ENCODE measurements at regions not wholly inside any gene's neighbourhood (a gene's known extent, or its start where the extent isn't known, plus 50 kb on each side); places are given as distances from the start of the nearest gene placed in this dataset.

GRCh38 chr3:11095932-11096265 is 58.4 kb upstream of the HRH1 start:
- Mint-ChIP-seq H3K9me3 (no peaks in the 10 kb centered on the region), H3K27ac (peak overlapping the region; percentile 91), H3K36me3 (ENCODE audit: low read depth) (no peaks in the 10 kb centered on the region), H3K27me3 (ENCODE audit: insufficient read depth) (no peaks in the 10 kb centered on the region; the same call in none of the 2 replicates), H3K4me3 (peak overlapping the region; percentile 89), H3K4me1 (ENCODE audit: low read depth) (peaks cover 32% of the 10 kb centered on the region)
- DNase-seq = no peak
- peak; percentile 40; the same call in 1 of the 2 replicates for TF ChIP-seq CTCF (IDR thresholded peaks at IDR 0.05)

GRCh38 chr3:11096266-11097139 is 57.8 kb upstream of the HRH1 start:
- H3K9me3 Mint-ChIP-seq = no peaks in the 10 kb centered on the region
- peak overlapping the region; percentile 89 for H3K4me3 Mint-ChIP-seq
- H3K36me3 Mint-ChIP-seq (ENCODE audit: low read depth) = no peaks in the 10 kb centered on the region
- TF ChIP-seq CTCF (IDR thresholded peaks at IDR 0.05) = no peak
- DNase-seq = peak; percentile 79
- peak overlapping the region; percentile 91 for H3K27ac Mint-ChIP-seq
- peaks cover 27% of the 10 kb centered on the region for H3K4me1 Mint-ChIP-seq (ENCODE audit: low read depth)
- no peaks in the 10 kb centered on the region; the same call in 1 of the 2 replicates for H3K27me3 Mint-ChIP-seq (ENCODE audit: insufficient read depth)

- H3K9me3 Mint-ChIP-seq = peaks cover 17% of the 10 kb centered on the region
- no peaks in the 10 kb centered on the region; the same call in 1 of the 2 replicates for H3K27me3 Mint-ChIP-seq (ENCODE audit: insufficient read depth)
- H3K27ac Mint-ChIP-seq = no peak overlapping the region
- no peak for DNase-seq
- TF ChIP-seq CTCF (IDR thresholded peaks at IDR 0.05) = no peak
- no peak overlapping the region for H3K4me3 Mint-ChIP-seq
- no peaks in the 10 kb centered on the region for H3K36me3 Mint-ChIP-seq (ENCODE audit: low read depth)
- peaks cover 27% of the 10 kb centered on the region for H3K4me1 Mint-ChIP-seq (ENCODE audit: low read depth)
These were observed 55.0 kb upstream of the HRH1 start for GRCh38 chr3:11099306-11099705.

All from HFFc6 (cell line).